ENCODE measurements at regions not wholly inside any gene's neighbourhood (a gene's known extent, or its start where the extent isn't known, plus 50 kb on each side); places are given as distances from the start of the nearest gene placed in this dataset.

GRCh38 chr2:64730551-64731262, 77.0 kb upstream of the SERTAD2 start:
- no peak for TF ChIP-seq CTCF (IDR thresholded peaks at IDR 0.05)
- ATAC-seq (ENCODE audit: low FRiP score) (peak; percentile 75), DNase-seq (ENCODE audit: low spot score) (no peak)

GRCh38 chr2:64731263-64731643, 77.5 kb upstream of the SERTAD2 start:
- ATAC-seq (ENCODE audit: low FRiP score): no peak
- no peak for TF ChIP-seq CTCF (IDR thresholded peaks at IDR 0.05)
- DNase-seq (ENCODE audit: low spot score): no peak

GRCh38 chr2:64731746-64732145, 78.0 kb upstream of the SERTAD2 start:
- no peak for TF ChIP-seq CTCF (IDR thresholded peaks at IDR 0.05)
- no peak for DNase-seq (ENCODE audit: low spot score)
- ATAC-seq (ENCODE audit: low FRiP score): no peak

GRCh38 chr2:64732146-64732545, 78.4 kb upstream of the SERTAD2 start:
- TF ChIP-seq CTCF (IDR thresholded peaks at IDR 0.05): no peak
- ATAC-seq (ENCODE audit: low FRiP score) (no peak), DNase-seq (ENCODE audit: low spot score) (no peak)

- DNase-seq (ENCODE audit: low spot score): no peak
- ATAC-seq (ENCODE audit: low FRiP score): no peak
- no peak for TF ChIP-seq CTCF (IDR thresholded peaks at IDR 0.05)
Observed at GRCh38 chr2:64735504-64735903, 81.8 kb upstream of the SERTAD2 start.

GRCh38 chr2:64737547-64737946, 83.8 kb upstream of the SERTAD2 start:
- DNase-seq (ENCODE audit: low spot score): no peak
- ATAC-seq (ENCODE audit: low FRiP score): no peak
- no peak for TF ChIP-seq CTCF (IDR thresholded peaks at IDR 0.05)

- no peak for ATAC-seq (ENCODE audit: low FRiP score)
- DNase-seq (ENCODE audit: low spot score): no peak
- TF ChIP-seq CTCF (IDR thresholded peaks at IDR 0.05): no peak
Observed at GRCh38 chr2:64738026-64738425, 84.3 kb upstream of the SERTAD2 start.
